ENCODE measurements at regions not wholly inside any gene's neighbourhood (a gene's known extent, or its start where the extent isn't known, plus 50 kb on each side); places are given as distances from the start of the nearest gene placed in this dataset.
"Not testable (repeated sequence)": the region's sequence is repeated elsewhere in the genome, so short reads cannot be mapped to it uniquely, and the experiment has no call there.

GRCh38 chr7:49695971-49696370 is 77.5 kb upstream of the VWC2 start:
- no peak for DNase-seq

- no peak for DNase-seq
These were observed 72.6 kb upstream of the VWC2 start for GRCh38 chr7:49700841-49701240.

GRCh38 chr7:49702099-49702498 is 71.3 kb upstream of the VWC2 start:
- DNase-seq: no peak

- no peak for DNase-seq
These were observed 70.1 kb upstream of the VWC2 start for GRCh38 chr7:49703337-49703736.

- DNase-seq: no peak
These were observed 69.6 kb upstream of the VWC2 start for GRCh38 chr7:49703881-49704280.

GRCh38 chr7:49706106-49706505 is 67.3 kb upstream of the VWC2 start:
- DNase-seq: no peak

GRCh38 chr7:49707891-49708290 is 65.5 kb upstream of the VWC2 start:
- no peak for DNase-seq

- no peak for DNase-seq
These were observed 64.8 kb upstream of the VWC2 start for GRCh38 chr7:49708590-49708989.

- not testable (repeated sequence) for DNase-seq
These were observed 62.2 kb upstream of the VWC2 start for GRCh38 chr7:49711072-49711723.

GRCh38 chr7:49714182-49714581 is 59.3 kb upstream of the VWC2 start:
- no peak for DNase-seq

GRCh38 chr7:49715486-49715885 is 58.0 kb upstream of the VWC2 start:
- no peak for DNase-seq

- DNase-seq: no peak
These were observed 55.9 kb upstream of the VWC2 start for GRCh38 chr7:49717547-49717946.

- DNase-seq: no peak
These were observed 54.7 kb upstream of the VWC2 start for GRCh38 chr7:49718760-49719159.

GRCh38 chr7:49721441-49721840 is 52.0 kb upstream of the VWC2 start:
- DNase-seq: no peak

Data from NCI-H146 (cell line).